HG02798 (cell line): ENCODE measurements at regions not wholly inside any gene's neighbourhood (a gene's known extent, or its start where the extent isn't known, plus 50 kb on each side); places are given as distances from the start of the nearest gene placed in this dataset.
A peak's percentile ranks its signal among the peaks of the same experiment; 100 is the strongest.
"Not testable (repeated sequence)": the region's sequence is repeated elsewhere in the genome, so short reads cannot be mapped to it uniquely, and the experiment has no call there.

Experiments used
- ATAC-seq: cut with Tn5 transposase; IDR thresholded peaks from one replicate; pipeline ENCODE4 v1.9.1; 2021; ENCODE audit warnings: mild to moderate bottlenecking; ENCODE audit not compliant: unreplicated experiment, poor library complexity

DNA sequence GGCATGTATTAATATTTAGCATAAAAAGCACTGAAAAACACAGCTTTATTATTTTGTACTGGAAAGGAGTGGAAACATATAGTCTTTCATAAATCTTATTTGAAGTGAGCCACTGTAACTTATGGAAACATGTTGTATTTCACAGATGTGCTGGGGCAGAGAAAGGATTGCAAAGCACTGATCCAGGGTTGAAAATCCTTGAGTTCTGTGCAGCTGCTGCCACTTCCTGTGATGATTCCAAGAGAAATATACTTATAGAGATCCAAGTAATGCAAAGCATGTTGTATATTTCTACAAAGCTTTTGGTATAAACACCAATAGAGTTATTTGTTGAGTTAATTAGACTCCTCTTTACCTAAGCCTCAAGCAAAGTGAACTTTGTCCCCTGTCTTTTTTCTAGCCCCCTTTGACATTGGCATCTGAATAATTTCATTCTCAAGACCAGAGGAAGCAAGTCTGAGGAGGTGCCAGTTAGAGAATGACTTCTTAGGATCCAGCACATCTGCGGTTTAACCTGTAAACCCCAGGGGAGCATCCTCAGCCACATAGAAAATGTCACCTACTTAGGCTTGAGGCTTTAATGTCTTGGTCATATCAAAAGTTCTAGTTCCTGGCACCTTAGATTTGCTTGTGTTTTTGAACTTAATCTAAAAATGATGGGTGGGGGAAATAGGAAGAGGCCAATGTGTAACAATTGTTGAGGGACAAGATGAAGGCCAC, 173.3 kb downstream of the FASLG start:
- no peak for ATAC-seq

GRCh38 chr1:172833954-172834353, 175.1 kb downstream of the FASLG start:
- no peak for ATAC-seq

DNA sequence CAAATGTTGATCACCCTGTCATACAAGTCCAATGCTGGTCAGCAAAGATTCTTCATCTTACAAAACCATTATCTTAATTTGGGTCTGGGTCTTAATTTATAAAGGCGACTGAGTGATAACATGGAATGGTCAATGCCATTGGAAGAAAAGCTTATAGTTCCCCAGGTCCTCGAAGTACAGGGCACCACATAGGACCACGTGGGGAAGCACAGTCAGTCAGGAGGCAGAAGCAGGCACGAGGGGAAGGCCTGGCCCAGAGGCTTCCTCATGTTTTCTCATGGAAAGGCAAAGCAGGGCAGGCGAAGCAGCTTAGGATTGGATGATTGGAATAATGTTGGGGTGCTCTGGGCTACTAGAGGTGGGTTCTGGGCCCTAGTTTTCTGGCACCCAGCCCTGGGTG, 175.7 kb downstream of the FASLG start:
- ATAC-seq = no peak

- ATAC-seq = no peak
Observed at GRCh38 chr1:172835834-172836233, 176.9 kb downstream of the FASLG start.

GRCh38 chr1:172837816-172838679, 179.1 kb downstream of the FASLG start:
- ATAC-seq = no peak

DNA sequence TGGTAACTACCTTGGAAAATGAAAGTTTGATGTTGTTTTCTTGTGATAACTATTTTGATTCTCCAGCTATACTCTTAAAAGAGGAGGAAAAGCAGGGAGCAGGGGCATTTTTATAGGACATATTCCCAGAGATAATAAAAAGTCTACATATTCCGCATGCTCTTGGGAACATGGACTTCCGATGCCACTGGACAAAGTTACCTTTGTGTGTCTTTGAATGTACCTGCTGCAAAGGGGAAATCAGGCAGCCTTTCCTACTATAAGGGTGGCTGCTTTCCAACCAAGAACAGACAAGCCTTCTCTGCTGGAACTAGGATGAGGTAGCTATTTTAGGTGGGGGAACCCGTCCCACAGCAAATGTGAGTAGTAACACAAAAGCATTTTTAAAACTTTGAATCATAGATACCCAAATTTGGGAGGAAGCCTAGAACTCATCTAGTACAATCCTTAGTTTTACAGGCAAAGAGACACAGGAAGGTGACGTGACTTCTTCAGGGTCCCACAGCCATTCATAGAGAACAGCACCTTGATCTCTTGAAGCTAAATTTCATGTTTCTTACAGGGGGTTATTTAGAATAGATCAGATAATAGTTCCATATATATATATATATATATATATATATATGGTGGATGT, 179.9 kb downstream of the FASLG start:
- no peak for ATAC-seq

DNA sequence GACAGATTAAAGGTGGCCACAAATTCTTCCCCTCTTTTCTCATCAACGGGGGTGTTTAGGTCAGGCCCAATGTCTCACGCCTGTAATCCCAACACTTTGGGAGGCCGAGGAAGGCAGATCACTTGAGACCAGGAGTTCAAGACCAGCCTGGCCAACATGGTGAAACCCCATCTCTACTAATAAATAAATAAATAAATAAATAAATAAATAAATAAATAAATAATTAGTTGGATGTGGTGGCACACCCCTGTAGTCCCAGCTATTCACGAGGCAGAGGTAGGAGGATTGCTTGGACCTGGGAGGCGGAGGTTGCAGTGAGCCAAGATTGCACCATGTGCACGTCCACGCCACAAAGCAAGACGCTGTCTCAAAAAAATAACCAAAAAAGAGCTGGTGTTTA, 180.7 kb downstream of the FASLG start:
- ATAC-seq = not testable (repeated sequence)

DNA sequence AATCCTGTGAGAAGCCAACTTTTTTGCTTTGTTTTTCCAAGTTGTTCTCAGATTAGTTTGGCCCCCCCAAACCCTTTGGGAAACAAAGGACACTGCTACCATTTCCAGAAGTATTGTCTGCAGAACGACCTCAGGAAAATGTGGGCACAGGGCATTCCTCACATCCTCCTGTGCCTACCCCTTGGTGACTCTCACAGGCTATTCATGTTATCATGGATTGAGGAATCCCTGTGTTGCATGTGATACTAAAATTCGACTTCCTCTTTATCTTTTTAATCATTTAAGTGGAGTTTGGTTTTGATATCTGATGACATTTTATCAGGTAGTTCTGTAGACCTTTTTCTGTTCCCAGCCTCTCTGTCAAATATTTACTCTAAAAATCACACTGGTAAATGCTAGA, 184.5 kb downstream of the FASLG start:
- no peak for ATAC-seq

DNA sequence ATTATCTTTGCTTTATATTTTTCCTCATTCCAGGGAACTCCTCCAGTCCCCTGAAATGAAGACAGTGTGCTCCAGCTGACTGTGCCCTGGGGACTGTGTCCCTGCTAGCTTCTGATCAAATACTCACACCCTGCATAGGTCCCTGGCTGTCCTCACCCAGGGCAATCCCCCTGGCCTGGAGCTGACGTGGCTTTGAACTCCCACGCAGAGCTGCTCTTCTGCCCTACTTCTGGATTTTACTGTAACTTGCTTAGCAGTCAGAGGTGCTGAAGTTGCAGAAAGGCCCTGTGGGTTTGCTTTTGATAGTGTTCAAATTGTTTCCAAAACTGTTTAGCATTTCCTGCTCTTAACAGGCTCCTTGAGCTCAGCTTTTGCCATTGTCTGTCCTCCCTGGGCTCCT, 186.5 kb downstream of the FASLG start:
- peak; percentile 77 for ATAC-seq

GRCh38 chr1:172845865-172846264, 187.0 kb downstream of the FASLG start:
- ATAC-seq = no peak

DNA sequence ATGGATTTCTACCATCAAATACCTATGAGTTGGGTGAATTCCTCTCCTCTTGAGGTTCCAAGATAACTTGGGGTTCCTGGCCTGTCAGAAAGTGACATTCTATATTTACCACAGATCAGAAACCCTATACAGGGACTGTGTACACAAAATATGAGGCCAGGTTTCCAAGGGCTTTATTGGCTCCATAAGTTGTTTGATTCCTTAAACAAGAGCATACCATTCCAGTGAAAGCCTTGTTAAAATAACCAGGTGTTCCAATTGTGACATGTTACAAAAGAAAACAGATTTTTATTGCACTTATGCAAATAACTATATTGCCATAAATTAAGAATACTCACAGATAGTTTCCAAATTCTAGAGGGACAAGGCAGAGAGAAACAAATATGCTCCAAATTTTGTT, 188.9 kb downstream of the FASLG start:
- ATAC-seq = not testable (repeated sequence)

DNA sequence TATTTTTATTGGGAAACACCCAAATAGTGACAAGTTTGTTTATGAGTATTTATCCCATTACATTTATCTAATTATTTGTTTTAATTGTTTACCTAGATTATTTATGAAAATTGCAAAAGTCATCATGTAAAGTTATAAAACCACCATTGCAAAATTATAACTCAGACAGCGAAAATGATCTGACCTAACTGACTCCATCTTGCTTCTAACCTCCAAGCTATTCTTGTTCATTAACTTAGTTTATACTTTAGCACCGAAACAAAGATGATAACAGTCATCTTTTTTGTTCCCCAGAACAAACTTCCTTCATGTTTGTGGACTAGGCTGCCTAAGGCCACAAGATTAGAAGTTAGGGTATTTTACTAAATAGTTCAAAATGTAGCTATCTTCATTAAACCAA, 190.8 kb downstream of the FASLG start:
- ATAC-seq = no peak

- no peak for ATAC-seq
Observed at GRCh38 chr1:172851077-172851476, 192.2 kb downstream of the FASLG start.

DNA sequence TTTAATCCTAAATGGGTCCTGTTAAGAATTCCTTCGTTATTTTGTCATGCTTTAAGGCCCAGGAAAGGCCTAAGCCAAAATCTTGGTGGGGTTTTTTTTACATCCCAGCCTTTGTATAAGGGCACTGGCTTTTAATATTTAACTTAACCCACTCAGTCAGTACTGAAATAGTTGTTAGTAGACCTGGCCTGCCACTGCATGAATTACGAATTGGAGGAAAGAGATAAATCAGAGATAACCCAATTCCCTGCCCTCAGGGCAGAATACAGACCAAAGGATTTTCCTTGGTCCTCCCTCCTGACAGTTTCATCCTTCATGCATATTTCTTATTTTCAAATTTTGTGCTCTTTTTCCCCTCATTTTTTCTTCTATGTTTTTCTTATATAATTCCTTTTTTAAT, 193.0 kb downstream of the FASLG start:
- no peak for ATAC-seq

GRCh38 chr1:172855983-172856382, 194.8 kb downstream of the TNFSF18 start:
- not testable (repeated sequence) for ATAC-seq

- no peak for ATAC-seq
Observed at GRCh38 chr1:172863031-172863430, 187.7 kb downstream of the TNFSF18 start.

- ATAC-seq = no peak
Observed at GRCh38 chr1:172867216-172867818, 183.4 kb downstream of the TNFSF18 start.

GRCh38 chr1:172870901-172871606, 179.7 kb downstream of the TNFSF18 start:
- ATAC-seq = no peak

- ATAC-seq = no peak
Observed at GRCh38 chr1:172874950-172875349, 175.8 kb downstream of the TNFSF18 start.

- no peak for ATAC-seq
Observed at GRCh38 chr1:172875892-172876291, 174.8 kb downstream of the TNFSF18 start.
